ENCODE measurements at regions not wholly inside any gene's neighbourhood (a gene's known extent, or its start where the extent isn't known, plus 50 kb on each side); places are given as distances from the start of the nearest gene placed in this dataset.

- Histone ChIP-seq H3K27ac (ENCODE audit: low read depth in 2 of 2, low read length in 2 of 2) (no peak overlapping the region), H3K4me3 (ENCODE audit: low read length in 2 of 2) (no peak overlapping the region), H3K9ac (ENCODE audit: low read depth in 1 of 2, low read length in 2 of 2) (no peak overlapping the region), H3K36me3 (ENCODE audit: control insufficient read depth in 2 of 2, insufficient read depth in 2 of 2, low read length in 2 of 2) (no peaks in the 10 kb centered on the region), H3K27me3 (ENCODE audit: control insufficient read depth in 2 of 2, insufficient read depth in 2 of 2, low read length in 2 of 2) (no peaks in the 10 kb centered on the region), H3K9me3 (ENCODE audit: control insufficient read depth in 2 of 2, low read length in 2 of 2) (no peaks in the 10 kb centered on the region), H3K4me1 (ENCODE audit: control insufficient read depth in 2 of 2, insufficient read depth in 2 of 2, low read length in 2 of 2) (no peaks in the 10 kb centered on the region)
Observed at GRCh38 chr5:86983208-86983607, 284.5 kb upstream of the RASA1 start.

DNA sequence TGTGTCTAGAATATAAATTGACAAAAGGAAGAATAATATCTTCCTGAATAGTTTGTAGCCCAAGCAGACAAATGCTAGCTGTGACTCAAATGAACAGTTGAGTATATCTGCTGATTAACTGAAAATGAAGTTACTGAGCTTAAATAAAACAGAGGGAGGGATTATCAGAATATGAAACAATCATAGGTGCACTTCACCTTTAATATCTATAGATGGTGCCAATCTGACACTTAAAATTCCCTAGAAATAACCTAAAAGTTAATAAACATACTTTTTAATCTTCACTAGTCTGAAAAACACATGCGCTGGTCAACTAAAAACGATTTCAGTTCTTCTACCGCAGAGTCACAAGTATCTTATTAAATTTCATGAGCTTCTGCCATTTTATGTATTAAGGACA lies 280.8 kb upstream of the RASA1 start:
- Histone ChIP-seq H3K4me3 (ENCODE audit: low read length in 2 of 2) (no peak overlapping the region), H3K9ac (ENCODE audit: low read depth in 1 of 2, low read length in 2 of 2) (no peak overlapping the region), H3K36me3 (ENCODE audit: control insufficient read depth in 2 of 2, insufficient read depth in 2 of 2, low read length in 2 of 2) (no peaks in the 10 kb centered on the region), H3K27ac (ENCODE audit: low read depth in 2 of 2, low read length in 2 of 2) (no peak overlapping the region), H3K9me3 (ENCODE audit: control insufficient read depth in 2 of 2, low read length in 2 of 2) (no peaks in the 10 kb centered on the region), H3K27me3 (ENCODE audit: control insufficient read depth in 2 of 2, insufficient read depth in 2 of 2, low read length in 2 of 2) (no peaks in the 10 kb centered on the region), H3K4me1 (ENCODE audit: control insufficient read depth in 2 of 2, insufficient read depth in 2 of 2, low read length in 2 of 2) (no peaks in the 10 kb centered on the region)

DNA sequence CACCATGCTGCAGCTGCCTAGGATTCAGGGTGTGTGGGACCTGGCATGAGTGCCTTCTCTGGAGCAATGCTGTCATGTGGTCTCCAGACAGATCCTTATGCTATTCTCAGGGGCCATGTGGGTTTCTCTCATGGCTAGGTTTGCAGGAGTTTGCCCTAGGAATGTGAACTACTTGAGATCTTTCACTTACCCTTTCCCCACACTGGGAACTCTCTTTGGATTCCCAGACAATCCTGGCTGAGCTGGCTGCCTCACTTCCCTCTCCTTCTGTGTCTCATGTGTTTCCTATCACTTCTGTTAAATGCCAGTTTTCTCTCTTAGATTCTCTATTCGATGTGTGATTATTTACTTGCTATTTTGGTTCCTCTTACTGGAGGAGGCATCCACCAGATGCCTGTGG lies 270.2 kb upstream of the RASA1 start:
- no peak overlapping the region for H3K27ac ChIP-seq (ENCODE audit: low read depth in 2 of 2, low read length in 2 of 2)
- H3K4me1 ChIP-seq (ENCODE audit: control insufficient read depth in 2 of 2, insufficient read depth in 2 of 2, low read length in 2 of 2) = no peaks in the 10 kb centered on the region
- no peak overlapping the region for H3K4me3 ChIP-seq (ENCODE audit: low read length in 2 of 2)
- no peaks in the 10 kb centered on the region for H3K27me3 ChIP-seq (ENCODE audit: control insufficient read depth in 2 of 2, insufficient read depth in 2 of 2, low read length in 2 of 2)
- H3K9me3 ChIP-seq (ENCODE audit: control insufficient read depth in 2 of 2, low read length in 2 of 2) = no peaks in the 10 kb centered on the region
- no peaks in the 10 kb centered on the region for H3K36me3 ChIP-seq (ENCODE audit: control insufficient read depth in 2 of 2, insufficient read depth in 2 of 2, low read length in 2 of 2)
- H3K9ac ChIP-seq (ENCODE audit: low read depth in 1 of 2, low read length in 2 of 2) = no peak overlapping the region

DNA sequence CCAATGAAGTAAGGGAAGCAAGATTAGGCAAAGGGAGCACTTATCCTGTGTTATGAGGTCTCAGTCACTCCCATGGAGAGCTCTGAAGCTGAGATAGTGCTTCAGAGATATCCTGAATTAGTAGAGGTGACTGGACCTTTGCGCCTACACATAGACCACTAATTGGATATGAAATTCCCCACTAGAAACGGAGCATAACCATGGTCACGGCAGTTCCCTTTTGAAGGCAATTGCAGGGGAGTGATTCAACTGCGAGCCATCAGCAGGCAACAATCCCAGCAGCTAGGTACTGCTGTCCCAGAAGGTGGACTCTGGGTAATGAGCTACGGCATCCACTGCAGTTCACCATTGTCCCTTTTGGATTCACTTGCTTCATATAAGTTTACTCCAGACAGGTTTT lies 267.7 kb upstream of the RASA1 start:
- Histone ChIP-seq H3K27me3 (ENCODE audit: control insufficient read depth in 2 of 2, insufficient read depth in 2 of 2, low read length in 2 of 2) (no peaks in the 10 kb centered on the region), H3K9ac (ENCODE audit: low read depth in 1 of 2, low read length in 2 of 2) (no peak overlapping the region), H3K4me1 (ENCODE audit: control insufficient read depth in 2 of 2, insufficient read depth in 2 of 2, low read length in 2 of 2) (no peaks in the 10 kb centered on the region), H3K9me3 (ENCODE audit: control insufficient read depth in 2 of 2, low read length in 2 of 2) (no peaks in the 10 kb centered on the region), H3K4me3 (ENCODE audit: low read length in 2 of 2) (no peak overlapping the region), H3K36me3 (ENCODE audit: control insufficient read depth in 2 of 2, insufficient read depth in 2 of 2, low read length in 2 of 2) (no peaks in the 10 kb centered on the region), H3K27ac (ENCODE audit: low read depth in 2 of 2, low read length in 2 of 2) (no peak overlapping the region)

- Histone ChIP-seq H3K9ac (ENCODE audit: low read depth in 1 of 2, low read length in 2 of 2) (no peak overlapping the region), H3K27me3 (ENCODE audit: control insufficient read depth in 2 of 2, insufficient read depth in 2 of 2, low read length in 2 of 2) (no peaks in the 10 kb centered on the region), H3K36me3 (ENCODE audit: control insufficient read depth in 2 of 2, insufficient read depth in 2 of 2, low read length in 2 of 2) (no peaks in the 10 kb centered on the region), H3K27ac (ENCODE audit: low read depth in 2 of 2, low read length in 2 of 2) (no peak overlapping the region), H3K4me1 (ENCODE audit: control insufficient read depth in 2 of 2, insufficient read depth in 2 of 2, low read length in 2 of 2) (no peaks in the 10 kb centered on the region), H3K4me3 (ENCODE audit: low read length in 2 of 2) (no peak overlapping the region), H3K9me3 (ENCODE audit: control insufficient read depth in 2 of 2, low read length in 2 of 2) (no peaks in the 10 kb centered on the region)
Observed at GRCh38 chr5:87002485-87002884, 265.2 kb upstream of the RASA1 start.

GRCh38 chr5:87004101-87004500 lies 263.6 kb upstream of the RASA1 start:
- no peaks in the 10 kb centered on the region for H3K4me1 ChIP-seq (ENCODE audit: control insufficient read depth in 2 of 2, insufficient read depth in 2 of 2, low read length in 2 of 2)
- H3K27ac ChIP-seq (ENCODE audit: low read depth in 2 of 2, low read length in 2 of 2) = no peak overlapping the region
- H3K4me3 ChIP-seq (ENCODE audit: low read length in 2 of 2) = no peak overlapping the region
- H3K36me3 ChIP-seq (ENCODE audit: control insufficient read depth in 2 of 2, insufficient read depth in 2 of 2, low read length in 2 of 2) = no peaks in the 10 kb centered on the region
- no peak overlapping the region for H3K9ac ChIP-seq (ENCODE audit: low read depth in 1 of 2, low read length in 2 of 2)
- no peaks in the 10 kb centered on the region for H3K9me3 ChIP-seq (ENCODE audit: control insufficient read depth in 2 of 2, low read length in 2 of 2)
- H3K27me3 ChIP-seq (ENCODE audit: control insufficient read depth in 2 of 2, insufficient read depth in 2 of 2, low read length in 2 of 2) = no peaks in the 10 kb centered on the region

DNA sequence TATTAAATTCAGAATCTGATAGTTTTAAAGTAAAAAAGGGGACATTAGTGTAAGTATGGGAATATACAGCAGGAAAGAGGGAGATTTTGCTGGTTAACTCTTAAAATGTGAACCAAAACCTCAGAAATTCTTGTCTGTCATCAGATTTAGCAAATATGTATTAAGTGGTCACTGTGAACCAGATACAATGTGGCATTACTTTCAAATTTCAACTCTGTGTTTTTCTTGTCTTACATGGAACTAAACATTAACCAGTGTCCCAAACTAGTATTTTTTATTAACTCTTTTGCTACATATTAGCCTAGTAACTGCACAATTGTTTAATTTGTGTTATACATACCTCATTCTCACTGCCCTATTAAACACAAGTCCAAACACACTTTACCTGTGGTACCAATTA lies 259.9 kb upstream of the RASA1 start:
- Histone ChIP-seq H3K27me3 (ENCODE audit: control insufficient read depth in 2 of 2, insufficient read depth in 2 of 2, low read length in 2 of 2) (no peaks in the 10 kb centered on the region), H3K4me3 (ENCODE audit: low read length in 2 of 2) (no peak overlapping the region), H3K4me1 (ENCODE audit: control insufficient read depth in 2 of 2, insufficient read depth in 2 of 2, low read length in 2 of 2) (no peaks in the 10 kb centered on the region), H3K27ac (ENCODE audit: low read depth in 2 of 2, low read length in 2 of 2) (no peak overlapping the region), H3K36me3 (ENCODE audit: control insufficient read depth in 2 of 2, insufficient read depth in 2 of 2, low read length in 2 of 2) (no peaks in the 10 kb centered on the region), H3K9me3 (ENCODE audit: control insufficient read depth in 2 of 2, low read length in 2 of 2) (no peaks in the 10 kb centered on the region), H3K9ac (ENCODE audit: low read depth in 1 of 2, low read length in 2 of 2) (no peak overlapping the region)

- H3K9ac ChIP-seq (ENCODE audit: low read depth in 1 of 2, low read length in 2 of 2) = no peak overlapping the region
- no peaks in the 10 kb centered on the region for H3K36me3 ChIP-seq (ENCODE audit: control insufficient read depth in 2 of 2, insufficient read depth in 2 of 2, low read length in 2 of 2)
- no peaks in the 10 kb centered on the region for H3K27me3 ChIP-seq (ENCODE audit: control insufficient read depth in 2 of 2, insufficient read depth in 2 of 2, low read length in 2 of 2)
- H3K4me3 ChIP-seq (ENCODE audit: low read length in 2 of 2) = no peak overlapping the region
- H3K27ac ChIP-seq (ENCODE audit: low read depth in 2 of 2, low read length in 2 of 2) = no peak overlapping the region
- H3K4me1 ChIP-seq (ENCODE audit: control insufficient read depth in 2 of 2, insufficient read depth in 2 of 2, low read length in 2 of 2) = no peaks in the 10 kb centered on the region
- H3K9me3 ChIP-seq (ENCODE audit: control insufficient read depth in 2 of 2, low read length in 2 of 2) = no peaks in the 10 kb centered on the region
Observed at GRCh38 chr5:87008751-87009560, 258.7 kb upstream of the RASA1 start.

DNA sequence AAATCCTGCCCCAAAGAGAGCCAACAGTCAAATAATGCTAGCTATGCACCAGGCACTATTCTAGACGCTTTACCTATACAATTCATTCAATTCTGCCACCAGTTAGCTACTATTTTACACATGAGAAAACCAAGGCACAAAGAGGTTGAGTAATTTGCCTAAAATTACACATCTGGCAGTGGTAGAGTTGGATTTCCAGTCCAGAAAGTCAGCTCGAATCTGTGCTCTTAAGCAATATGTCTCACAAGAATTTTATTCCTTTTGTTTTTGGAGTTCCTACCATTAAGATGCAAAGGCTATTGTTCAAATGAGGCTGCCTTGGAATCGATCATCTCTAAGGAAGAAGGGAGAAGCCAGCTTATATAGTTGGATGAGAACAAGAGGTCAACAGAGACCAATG lies 256.9 kb upstream of the RASA1 start:
- no peaks in the 10 kb centered on the region for H3K36me3 ChIP-seq (ENCODE audit: control insufficient read depth in 2 of 2, insufficient read depth in 2 of 2, low read length in 2 of 2)
- no peak overlapping the region for H3K4me3 ChIP-seq (ENCODE audit: low read length in 2 of 2)
- H3K9ac ChIP-seq (ENCODE audit: low read depth in 1 of 2, low read length in 2 of 2) = no peak overlapping the region
- H3K4me1 ChIP-seq (ENCODE audit: control insufficient read depth in 2 of 2, insufficient read depth in 2 of 2, low read length in 2 of 2) = no peaks in the 10 kb centered on the region
- H3K27me3 ChIP-seq (ENCODE audit: control insufficient read depth in 2 of 2, insufficient read depth in 2 of 2, low read length in 2 of 2) = no peaks in the 10 kb centered on the region
- no peaks in the 10 kb centered on the region for H3K9me3 ChIP-seq (ENCODE audit: control insufficient read depth in 2 of 2, low read length in 2 of 2)
- H3K27ac ChIP-seq (ENCODE audit: low read depth in 2 of 2, low read length in 2 of 2) = no peak overlapping the region

DNA sequence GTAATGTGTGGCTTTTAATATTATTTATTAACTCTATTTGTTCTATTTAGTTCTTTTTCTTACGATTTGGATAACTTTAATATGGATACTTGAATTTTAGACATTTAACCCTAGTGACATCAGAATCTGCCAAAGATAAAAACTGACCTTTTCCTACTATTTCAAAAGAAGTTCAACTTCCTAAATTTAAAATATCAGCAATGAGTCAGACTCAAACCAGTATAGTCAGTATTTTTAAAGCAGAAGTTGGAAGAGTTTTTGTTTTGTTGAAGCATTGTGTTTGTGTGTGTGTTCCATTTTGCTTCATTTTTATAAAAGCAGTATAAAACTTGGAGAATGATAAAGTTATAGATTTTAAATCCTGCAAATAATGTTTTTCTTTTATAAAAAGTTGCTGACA lies 251.8 kb upstream of the RASA1 start:
- Histone ChIP-seq H3K27me3 (ENCODE audit: control insufficient read depth in 2 of 2, insufficient read depth in 2 of 2, low read length in 2 of 2) (no peaks in the 10 kb centered on the region), H3K4me3 (ENCODE audit: low read length in 2 of 2) (no peak overlapping the region), H3K27ac (ENCODE audit: low read depth in 2 of 2, low read length in 2 of 2) (no peak overlapping the region), H3K36me3 (ENCODE audit: control insufficient read depth in 2 of 2, insufficient read depth in 2 of 2, low read length in 2 of 2) (no peaks in the 10 kb centered on the region), H3K9me3 (ENCODE audit: control insufficient read depth in 2 of 2, low read length in 2 of 2) (no peaks in the 10 kb centered on the region), H3K9ac (ENCODE audit: low read depth in 1 of 2, low read length in 2 of 2) (no peak overlapping the region), H3K4me1 (ENCODE audit: control insufficient read depth in 2 of 2, insufficient read depth in 2 of 2, low read length in 2 of 2) (peaks cover 3 to 5% of the 10 kb centered on the region in 2 donors)

Data from mucosa of rectum (tissue), 2 donors.